ENCODE measurements at regions not wholly inside any gene's neighbourhood (a gene's known extent, or its start where the extent isn't known, plus 50 kb on each side); places are given as distances from the start of the nearest gene placed in this dataset.

- no peak for DNase-seq (ENCODE audit: low spot score)
- TF ChIP-seq CTCF (IDR thresholded peaks at IDR 0.05; ENCODE audit: borderline replicate concordance, control extremely low read depth, extremely low read depth, insufficient read depth, missing control alignments), result no peak
- in situ Hi-C loops (cut with MboI; ENCODE audit: low sequenced_read_pairs, unreplicated experiment), result no loop called here
Measured at GRCh38 chr6:137658287-137658686, 164.1 kb upstream of the OLIG3 start.

DNA sequence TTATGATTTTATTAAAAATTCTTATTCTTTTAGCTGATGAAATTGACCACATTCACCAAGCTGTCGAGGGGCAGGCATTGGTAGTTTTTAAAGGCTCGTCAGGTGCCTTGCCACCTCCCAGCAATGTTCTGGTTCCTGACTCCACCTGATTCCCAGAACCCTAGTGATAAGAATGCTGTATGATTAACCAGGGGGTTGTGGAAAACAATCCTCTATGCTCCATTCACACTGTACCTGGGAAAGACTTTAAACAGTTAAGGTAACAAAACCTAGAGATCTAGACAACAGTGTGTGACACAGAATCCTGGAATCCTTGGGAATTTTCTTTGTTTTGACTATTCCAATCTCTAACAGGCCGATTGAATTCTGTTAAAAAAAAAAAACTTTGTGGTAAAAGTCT is 165.7 kb upstream of the OLIG3 start:
- TF ChIP-seq CTCF (IDR thresholded peaks at IDR 0.05; ENCODE audit: borderline replicate concordance, control extremely low read depth, extremely low read depth, insufficient read depth, missing control alignments), result no peak
- in situ Hi-C loops (cut with MboI; ENCODE audit: low sequenced_read_pairs, unreplicated experiment), result no loop called here
- no peak for DNase-seq (ENCODE audit: low spot score)

- TF ChIP-seq CTCF (IDR thresholded peaks at IDR 0.05; ENCODE audit: borderline replicate concordance, control extremely low read depth, extremely low read depth, insufficient read depth, missing control alignments), result no peak
- in situ Hi-C loops (cut with MboI; ENCODE audit: low sequenced_read_pairs, unreplicated experiment), result no loop called here
- no peak for DNase-seq (ENCODE audit: low spot score)
Measured at GRCh38 chr6:137660296-137660731, 166.1 kb upstream of the OLIG3 start.

DNA sequence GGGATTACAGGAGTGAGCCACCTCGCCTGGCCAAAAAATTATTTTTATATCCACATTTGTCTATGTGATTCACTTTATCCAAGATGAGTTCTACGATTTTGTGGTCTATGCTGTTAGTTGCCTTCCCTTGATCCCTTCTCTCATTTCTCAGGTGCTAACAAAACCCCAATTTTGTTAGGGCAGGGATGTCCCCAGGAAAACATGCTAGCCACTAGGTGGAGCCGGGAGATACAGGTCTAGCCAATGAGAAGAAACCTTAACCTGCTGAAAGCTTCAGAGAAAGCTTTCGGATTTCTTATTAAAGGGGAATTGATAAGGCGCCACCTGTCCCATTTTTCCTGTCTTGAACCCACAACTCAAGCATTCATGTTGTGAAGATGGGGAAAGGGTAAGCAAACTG is 167.4 kb upstream of the OLIG3 start:
- TF ChIP-seq CTCF (IDR thresholded peaks at IDR 0.05; ENCODE audit: borderline replicate concordance, control extremely low read depth, extremely low read depth, insufficient read depth, missing control alignments), result peak; percentile 53
- DNase-seq (ENCODE audit: low spot score), result no peak
- in situ Hi-C loops (cut with MboI; ENCODE audit: low sequenced_read_pairs, unreplicated experiment), result no loop called here

- in situ Hi-C loops (cut with MboI; ENCODE audit: low sequenced_read_pairs, unreplicated experiment), result no loop called here
- TF ChIP-seq CTCF (IDR thresholded peaks at IDR 0.05; ENCODE audit: borderline replicate concordance, control extremely low read depth, extremely low read depth, insufficient read depth, missing control alignments), result no peak
- DNase-seq (ENCODE audit: low spot score), result no peak
Measured at GRCh38 chr6:137664183-137664582, 170.0 kb upstream of the OLIG3 start.

- TF ChIP-seq CTCF (IDR thresholded peaks at IDR 0.05; ENCODE audit: borderline replicate concordance, control extremely low read depth, extremely low read depth, insufficient read depth, missing control alignments), result no peak
- in situ Hi-C loops (cut with MboI; ENCODE audit: low sequenced_read_pairs, unreplicated experiment), result no loop called here
- no peak for DNase-seq (ENCODE audit: low spot score)
Measured at GRCh38 chr6:137665342-137665934, 171.2 kb upstream of the OLIG3 start.

All from GM13976 (cell line).